SH-SY5Y (cell line): ENCODE measurements at regions not wholly inside any gene's neighbourhood (a gene's known extent, or its start where the extent isn't known, plus 50 kb on each side); places are given as distances from the start of the nearest gene placed in this dataset.

ENCODE experiments used
- GATA2 ChIP-seq: IDR thresholded peaks from 2 replicates; pipeline ENCODE4 v1.6.1; 2011; ENCODE audit warnings: mild to moderate bottlenecking, low read depth, low read length
- GATA3 ChIP-seq: IDR thresholded peaks from 2 replicates; pipeline ENCODE4 v1.6.1; 2011; ENCODE audit warnings: low read depth, mild to moderate bottlenecking, low read length, moderate library complexity

- TF ChIP-seq GATA2 (no peak), GATA3 (no peak)
Measured at GRCh38 chr10:81280497-81281479, 594.2 kb upstream of the NRG3 start.
